GM19324 (cell line): ENCODE measurements at regions not wholly inside any gene's neighbourhood (a gene's known extent, or its start where the extent isn't known, plus 50 kb on each side); places are given as distances from the start of the nearest gene placed in this dataset.
A peak's percentile ranks its signal among the peaks of the same experiment; 100 is the strongest.

ENCODE experiments used
- ATAC-seq: cut with Tn5 transposase; IDR thresholded peaks from one replicate; pipeline ENCODE4 v1.9.1; 2021; ENCODE audit warnings: mild to moderate bottlenecking, moderate library complexity; ENCODE audit not compliant: unreplicated experiment, low FRiP score

- ATAC-seq: no peak
Measured at GRCh38 chr12:4223273-4223845, 50.2 kb upstream of the CCND2 start.

GRCh38 chr12:4221258-4221620 is 52.3 kb upstream of the CCND2 start:
- ATAC-seq: no peak

DNA sequence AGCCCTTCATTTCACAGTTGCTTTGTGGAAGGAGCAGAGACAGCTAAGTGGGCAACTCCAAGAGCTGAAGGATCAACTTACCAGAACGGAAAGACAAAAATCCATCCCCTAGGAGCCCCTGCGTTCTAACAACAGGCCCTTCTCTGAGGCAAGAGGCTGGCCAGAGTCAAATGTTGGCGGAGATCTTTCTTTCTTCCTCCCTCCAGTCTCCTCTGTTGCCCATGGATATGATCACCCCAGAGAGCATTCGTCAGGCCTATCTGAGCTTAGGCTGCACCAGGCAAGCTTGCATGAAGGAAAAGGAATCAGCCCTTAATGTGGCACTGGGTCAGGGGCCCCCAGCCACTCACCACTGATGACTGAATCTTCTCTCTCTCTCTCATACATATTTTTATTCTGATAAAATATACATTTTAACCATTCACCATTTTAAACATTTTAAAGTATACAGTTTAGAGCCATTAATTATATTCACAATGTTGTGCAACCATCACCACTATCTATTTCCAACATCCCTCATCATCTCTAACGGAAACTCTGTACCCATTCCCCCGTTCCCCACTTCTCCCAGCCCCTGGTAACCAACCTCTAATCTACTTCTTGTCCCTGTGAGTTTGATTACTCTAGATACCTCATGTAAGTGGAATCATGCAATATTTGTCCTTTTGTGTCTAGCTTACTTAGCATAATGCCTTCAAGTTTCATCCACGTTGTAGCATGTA is 52.9 kb upstream of the CCND2 start:
- no peak for ATAC-seq

DNA sequence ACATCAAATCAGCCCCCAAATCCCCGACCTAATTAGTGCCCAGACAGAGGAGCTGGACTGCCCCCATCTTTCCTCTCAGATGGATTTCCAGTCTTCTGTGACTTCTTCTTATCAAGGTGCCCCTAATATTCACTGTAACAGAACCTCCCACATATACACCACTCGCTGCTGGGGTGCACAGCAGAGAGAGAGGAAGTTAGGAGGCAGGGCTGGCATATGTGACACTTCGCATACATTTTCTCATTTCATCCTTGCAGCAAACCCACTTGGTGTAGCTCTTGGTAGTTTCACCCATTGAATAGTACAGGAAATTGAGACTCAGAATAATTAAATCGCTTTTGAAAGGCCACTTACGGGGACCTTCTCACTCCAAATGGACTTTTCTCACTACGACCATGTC is 56.5 kb upstream of the CCND2 start:
- ATAC-seq: no peak

DNA sequence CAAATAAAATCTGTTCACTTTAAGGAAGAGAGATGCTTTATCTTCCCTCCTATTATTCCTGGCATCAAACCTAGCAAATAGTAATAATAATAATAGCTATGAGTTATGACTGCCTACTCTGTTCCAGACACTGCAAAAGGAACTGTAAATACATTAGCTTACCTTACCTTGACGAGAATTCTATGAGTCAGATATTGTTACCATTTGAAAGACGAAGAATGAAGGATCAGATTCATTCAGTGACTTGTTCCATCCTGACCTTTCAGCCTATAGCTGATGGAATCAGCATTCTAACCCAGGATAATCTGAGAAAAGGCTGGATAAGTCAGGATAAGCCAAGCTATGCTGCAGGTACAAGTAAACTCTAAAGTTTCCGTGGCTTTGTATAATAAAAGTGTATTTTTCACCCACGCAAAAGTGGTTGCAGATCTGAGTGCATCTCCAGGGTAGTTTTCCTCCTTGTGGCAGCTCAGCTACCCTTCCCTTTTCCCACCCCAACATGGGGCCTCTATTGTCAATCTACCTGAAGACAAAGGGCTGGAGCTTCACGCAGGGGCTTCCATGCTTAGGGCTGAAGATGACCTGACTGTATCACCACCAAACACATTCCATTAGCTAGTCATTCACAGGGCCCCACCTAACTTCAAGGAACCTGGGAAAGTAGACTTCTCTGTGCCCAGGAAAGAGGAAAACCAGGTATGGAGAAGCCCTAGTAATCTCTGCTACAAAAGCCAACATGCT is 57.2 kb upstream of the CCND2 start:
- no peak for ATAC-seq

DNA sequence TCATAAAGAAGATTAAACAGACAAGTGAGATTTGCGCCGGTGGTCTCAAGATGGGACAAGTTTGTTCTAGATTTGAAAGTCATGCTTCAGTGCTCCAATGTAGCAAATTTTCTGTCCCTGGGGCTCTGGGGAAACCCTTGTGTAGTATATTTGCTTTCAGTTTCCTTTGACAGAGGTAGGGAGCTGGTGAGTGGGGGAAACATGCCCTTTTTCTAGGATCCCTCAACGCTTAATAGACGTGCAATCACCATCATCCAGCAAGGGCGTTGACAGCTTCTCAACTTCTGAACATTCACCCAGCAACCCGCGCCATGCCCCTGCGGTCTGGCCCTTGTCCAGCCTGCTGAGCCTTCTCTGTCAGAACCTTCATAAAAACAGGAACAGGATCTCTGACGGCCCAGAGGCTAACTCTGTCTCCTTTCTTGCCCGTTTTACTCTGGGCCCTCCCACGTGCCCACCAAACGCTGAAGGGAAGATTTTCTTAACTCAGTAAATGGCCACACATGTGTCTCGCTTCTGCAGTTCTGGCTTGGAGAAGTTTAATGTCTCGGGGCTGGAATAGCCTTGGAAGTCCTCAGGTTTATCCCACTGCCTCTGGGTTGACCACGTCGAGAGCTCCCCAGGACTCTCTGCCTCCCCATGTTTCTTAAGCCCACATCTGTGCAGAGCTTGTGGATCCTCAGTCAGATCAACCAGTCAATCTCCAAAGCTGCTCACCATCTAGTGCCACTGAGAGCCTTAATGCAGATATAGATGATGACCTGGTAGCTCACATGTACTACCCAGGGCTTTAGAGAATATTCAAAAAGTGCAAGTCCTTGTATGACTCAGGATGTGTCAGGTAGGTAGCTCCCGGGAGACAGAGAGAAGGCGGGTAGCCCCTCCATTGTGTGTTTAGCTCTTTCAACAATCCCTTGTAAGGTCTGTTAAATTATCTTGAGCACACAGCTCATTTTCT is 58.1 kb upstream of the CCND2 start:
- ATAC-seq: peak; percentile 63

- peak; percentile 7 for ATAC-seq
Measured at GRCh38 chr12:4214877-4215228, 58.7 kb upstream of the CCND2 start.

DNA sequence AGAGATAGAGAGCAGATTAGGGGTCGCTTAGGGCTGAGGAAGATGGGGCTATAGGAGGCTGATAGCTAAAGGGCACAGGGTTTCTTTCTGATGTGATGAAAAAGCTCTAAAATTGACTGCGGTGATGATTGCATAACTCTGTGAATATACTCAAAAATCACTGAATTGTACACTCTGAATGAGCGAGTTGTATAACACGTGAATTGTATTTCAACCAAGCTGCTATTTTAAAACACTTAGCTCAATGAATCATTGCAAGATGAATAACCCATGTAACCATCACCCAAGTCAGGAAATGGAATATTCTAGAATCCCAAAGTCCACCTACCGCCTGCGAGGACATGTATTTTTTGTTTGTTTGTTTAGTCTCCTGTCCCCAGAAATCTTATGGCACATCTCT is 60.1 kb upstream of the CCND2 start:
- ATAC-seq: no peak

DNA sequence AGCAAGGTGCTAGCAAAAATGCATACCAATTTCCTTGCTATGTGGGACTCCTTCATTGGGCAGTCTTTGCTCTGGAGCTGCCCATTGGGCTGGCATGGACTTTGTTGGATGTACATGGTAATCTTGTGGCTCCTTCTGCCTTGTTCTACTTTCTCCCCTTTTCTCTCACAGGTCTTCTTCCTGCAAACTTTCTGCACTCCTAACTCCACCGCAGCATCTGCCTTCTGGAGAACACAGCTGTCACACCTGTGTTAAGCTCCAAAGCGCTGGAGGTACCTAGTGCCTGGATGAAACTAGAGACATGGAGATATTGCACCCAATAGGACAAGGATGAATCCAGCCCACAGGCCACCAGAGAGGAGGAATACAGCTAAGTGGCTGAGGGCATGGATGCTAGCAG is 60.7 kb upstream of the CCND2 start:
- no peak for ATAC-seq

DNA sequence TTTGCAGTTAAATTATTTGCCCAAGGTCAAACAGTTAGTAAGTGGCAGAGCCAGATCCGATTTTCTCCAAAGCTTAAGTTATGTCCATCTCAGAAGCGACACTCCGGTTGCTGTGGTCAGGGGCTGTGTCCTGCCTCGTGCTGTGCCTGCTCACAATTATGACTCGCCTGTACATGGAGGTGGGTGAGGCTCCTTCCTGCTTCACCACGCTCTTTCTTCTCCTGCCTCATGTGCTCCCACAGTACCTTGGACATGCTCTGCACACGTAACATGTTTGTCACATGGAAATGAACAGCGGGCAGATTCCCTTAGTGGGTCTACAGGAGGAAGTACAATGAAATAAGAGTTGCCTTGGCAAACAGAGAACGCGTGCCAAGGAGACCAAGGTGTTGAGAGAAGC is 62.2 kb upstream of the CCND2 start:
- ATAC-seq: no peak

DNA sequence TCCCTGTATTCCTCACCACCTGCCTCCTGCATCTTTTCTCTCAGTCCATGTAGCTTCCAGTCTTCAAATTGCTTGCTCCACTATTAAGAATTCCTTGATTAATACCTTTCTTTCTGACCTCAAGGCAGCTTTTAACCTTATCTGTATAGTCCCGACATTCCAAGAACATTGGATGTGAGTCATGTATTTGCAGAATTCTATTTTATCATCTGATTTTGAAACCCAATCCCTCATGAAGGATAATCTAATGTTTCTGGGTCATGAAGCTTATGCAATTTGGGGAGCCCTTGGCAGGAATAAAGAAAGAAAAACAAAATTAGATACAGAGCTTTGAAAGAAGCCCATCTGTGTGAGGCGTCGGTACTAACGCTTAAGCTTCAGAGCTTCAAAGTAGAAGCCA is 63.4 kb upstream of the CCND2 start:
- ATAC-seq: no peak

GRCh38 chr12:4206470-4206869 is 67.1 kb upstream of the CCND2 start:
- ATAC-seq: no peak

DNA sequence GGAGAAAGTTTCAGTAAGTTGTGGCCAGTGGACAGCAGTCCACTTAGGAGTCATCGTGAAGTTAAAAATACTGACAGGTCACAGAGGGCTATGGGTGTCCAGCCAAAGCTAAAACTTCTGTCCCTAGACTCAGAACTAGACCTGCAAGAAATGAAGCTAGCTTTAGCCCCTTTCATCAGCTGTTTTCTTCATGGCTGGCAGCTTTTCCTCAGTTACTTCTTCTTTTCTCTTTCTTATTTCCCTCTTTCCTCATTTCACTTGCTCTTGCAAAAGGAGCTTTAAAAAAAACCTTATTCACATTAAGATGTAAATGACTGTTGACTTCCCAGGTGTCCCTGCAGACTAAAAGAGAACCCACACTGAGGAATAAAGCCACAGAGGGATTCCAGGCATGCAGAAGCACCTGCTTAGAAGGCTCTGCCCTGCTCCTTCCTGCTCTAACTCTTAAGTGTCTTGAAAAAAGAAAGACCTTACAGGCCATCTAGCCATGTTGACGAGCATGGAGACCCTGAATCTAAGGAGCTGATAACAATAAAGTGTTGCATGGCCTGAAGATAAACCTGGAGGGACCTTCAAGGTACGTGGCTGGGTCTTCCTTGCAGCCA is 69.7 kb upstream of the CCND2 start:
- ATAC-seq: no peak

DNA sequence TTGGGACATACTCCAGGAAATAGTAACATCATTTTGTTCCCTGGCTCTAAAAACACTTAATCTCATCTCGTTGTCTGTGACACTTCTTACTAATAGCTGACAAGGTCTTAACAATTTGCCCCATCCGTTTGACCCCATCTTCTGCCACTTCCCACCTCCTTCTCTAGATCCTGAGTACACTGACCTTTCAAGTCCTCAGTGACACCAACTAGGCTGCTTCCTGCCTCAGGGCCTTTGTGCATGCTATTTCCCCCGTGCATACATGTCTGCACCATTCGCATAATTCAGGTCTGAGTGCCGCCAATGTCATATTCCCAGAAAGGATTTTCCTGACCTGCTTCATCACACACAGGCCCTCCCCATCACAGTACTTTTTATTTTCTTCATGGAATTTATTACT is 70.6 kb upstream of the CCND2 start:
- ATAC-seq: no peak

- ATAC-seq: no peak
Measured at GRCh38 chr12:4202487-4202886, 71.1 kb upstream of the CCND2 start.

- no peak for ATAC-seq
Measured at GRCh38 chr12:4201333-4202100, 72.0 kb upstream of the CCND2 start.

DNA sequence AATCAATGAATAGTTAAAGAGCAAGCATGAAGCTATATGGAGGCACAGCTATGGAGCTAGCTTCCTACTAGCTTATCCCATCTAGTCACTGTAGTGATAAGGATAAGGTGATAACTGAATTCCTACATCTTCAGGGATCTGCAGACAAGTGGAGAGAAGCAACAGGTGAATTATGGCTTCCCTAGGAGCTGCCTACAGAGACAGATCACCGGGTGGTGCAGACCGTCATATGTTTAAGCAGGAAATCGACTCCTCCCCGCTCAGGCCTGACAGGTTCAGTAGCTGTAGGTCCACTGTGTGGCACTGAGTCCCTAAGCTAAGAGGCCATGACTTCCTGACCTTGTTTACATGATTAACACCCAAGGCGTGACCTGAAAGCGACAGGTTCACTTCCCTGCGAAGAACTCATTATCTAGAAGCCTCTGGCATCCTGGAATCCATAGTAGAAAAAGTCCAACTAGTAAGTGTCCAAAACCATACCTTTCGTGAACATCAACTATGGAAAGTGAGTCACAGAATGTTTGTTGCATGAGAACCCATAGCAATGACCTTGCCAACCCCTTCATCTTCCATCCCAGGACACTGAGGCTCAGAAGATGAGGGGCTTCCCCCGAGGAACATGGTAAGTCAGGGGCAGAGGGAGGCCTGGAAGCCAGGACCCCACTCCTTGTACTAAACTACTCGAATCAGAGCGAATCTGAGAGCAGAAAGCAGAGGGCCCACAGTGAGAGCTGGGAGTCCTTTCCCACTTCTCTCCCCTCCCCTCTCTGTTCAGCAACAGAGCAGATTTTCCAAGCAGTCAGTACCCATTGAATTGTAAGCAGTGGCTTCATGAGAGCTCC is 75.4 kb upstream of the CCND2 start:
- ATAC-seq: no peak

DNA sequence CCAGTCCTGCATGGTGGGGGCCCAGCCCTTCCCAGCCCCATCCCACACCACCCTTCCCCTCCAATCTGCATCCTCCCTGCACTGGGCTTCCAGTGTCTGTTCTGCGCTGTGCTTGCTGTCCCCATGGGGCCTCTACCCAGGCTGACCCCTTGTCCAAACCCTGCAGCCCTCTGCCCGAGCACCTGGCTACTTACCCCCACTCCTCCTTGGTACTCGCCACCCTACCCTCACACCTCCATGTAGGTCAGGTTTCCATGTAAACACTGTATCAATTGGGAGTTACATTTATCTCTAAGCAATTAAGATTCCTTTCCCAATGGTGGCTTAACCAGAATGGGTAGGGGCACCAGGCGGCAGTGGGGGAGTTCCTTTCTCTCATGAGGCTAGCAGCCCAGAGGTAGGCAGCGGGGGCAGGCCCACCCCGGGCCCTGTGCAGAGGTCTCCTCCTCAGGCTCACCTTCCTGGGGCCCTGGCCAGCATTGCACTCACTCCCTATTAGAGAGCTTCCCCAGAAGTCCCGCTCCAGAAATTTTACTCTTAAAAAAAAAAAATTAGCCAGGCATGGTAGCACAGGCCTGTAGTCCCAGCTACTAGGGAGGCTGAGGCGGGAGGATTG is 76.6 kb upstream of the CCND2 start:
- no peak for ATAC-seq

DNA sequence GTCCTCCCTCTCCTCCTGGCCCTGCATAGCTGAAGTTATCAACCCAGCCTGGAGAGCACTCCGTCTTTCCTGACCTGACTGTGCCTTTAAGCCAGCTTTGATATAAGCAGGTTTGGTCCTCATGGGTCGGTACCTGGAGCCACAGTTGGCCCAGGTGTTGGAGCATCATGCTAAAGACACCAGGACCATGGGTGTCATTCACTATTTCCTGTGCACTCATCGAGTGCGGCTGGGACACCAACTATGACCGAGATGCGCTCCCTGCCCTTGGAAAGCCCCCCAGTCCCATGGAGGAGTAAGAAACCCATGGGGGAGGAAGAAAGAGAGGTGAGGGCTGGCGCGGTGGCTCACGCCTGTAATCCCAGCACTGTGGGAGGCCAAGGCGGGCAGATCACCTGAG is 78.9 kb upstream of the CCND2 start:
- ATAC-seq: no peak
